ENCODE measurements at regions not wholly inside any gene's neighbourhood (a gene's known extent, or its start where the extent isn't known, plus 50 kb on each side); places are given as distances from the start of the nearest gene placed in this dataset.
"Not testable (repeated sequence)": the region's sequence is repeated elsewhere in the genome, so short reads cannot be mapped to it uniquely, and the experiment has no call there.

GRCh38 chr10:22828712-22829111, 99.1 kb upstream of the ARMC3 start:
- TF ChIP-seq CTCF (conservative IDR thresholded peaks at IDR 0.05); EZH2 (IDR thresholded peaks at IDR 0.05; ENCODE audit: low read depth): not testable (repeated sequence)

Measured in PC-9 (cell line).